SK-N-SH (cell line): ENCODE measurements at regions not wholly inside any gene's neighbourhood (a gene's known extent, or its start where the extent isn't known, plus 50 kb on each side); places are given as distances from the start of the nearest gene placed in this dataset.
A peak's percentile ranks its signal among the peaks of the same experiment; 100 is the strongest.

Experiments
- CTCF ChIA-PET: fragments of 300-600, 350-600 bp; formaldehyde crosslinking; extraction: SDS; loops from one replicate; lab custom pipeline; 2021; lab: Yijun Ruan, JAX
- POLR2A ChIA-PET: fragments of 350-600 bp; sonication (Branson Sonifier 250); formaldehyde crosslinking; extraction: SDS; loops from one replicate; lab custom pipeline; 2020; ENCODE audit warnings: antibody characterized with exemption, inconsistent platforms; lab: Yijun Ruan, JAX
- DNase-seq: peaks from one replicate; pipeline ENCODE4 v3.0.0; 2012
- H2AFZ ChIP-seq: fragments of 200-600 bp; sonication (generic); 2 replicates; pipeline ENCODE4 v1.8.1; 2016; ENCODE audit warnings: antibody characterized with exemption, mild to moderate bottlenecking, low read depth
- H3F3A ChIP-seq: fragments of 200-600 bp; sonication (generic); replicated peaks from 2 replicates; pipeline ENCODE3; 2016; ENCODE audit warnings: antibody characterized with exemption, mild to moderate bottlenecking; ENCODE audit not compliant: insufficient read depth
- H3K27ac ChIP-seq, 2 experiments: fragments of 200-500 bp in 1 of 2; fragments of 200-600 bp in 1 of 2; sonication (Bioruptor generic) in 1 of 2; sonication (generic), shearing (Covaris generic) in 1 of 2; 2 replicates each; pipeline versions ENCODE4 v1.5.1 to v1.6.1; 2014 to 2016; ENCODE audit warnings: low read depth in 2 of 2, inconsistent platforms in 1 of 2, low read length in 1 of 2, mild to moderate bottlenecking in 1 of 2, mixed read lengths in 1 of 2
- H3K27me3 ChIP-seq: fragments of 200-600 bp; sonication (generic), shearing (Covaris generic); 2 replicates; pipeline ENCODE4 v1.6.1; 2016; ENCODE audit warnings: mixed run types; ENCODE audit not compliant: insufficient read depth
- H3K36me3 ChIP-seq, 2 experiments: fragments of 200-500 bp in 1 of 2; fragments of 200-600 bp in 1 of 2; sonication (Bioruptor generic) in 1 of 2; sonication (generic) in 1 of 2; replicated peaks in 1 of 2; 2 replicates each; pipeline versions ENCODE3 to v1.5.1; 2014 to 2016; ENCODE audit warnings: low read length in 1 of 2, mild to moderate bottlenecking in 1 of 2; ENCODE audit not compliant: insufficient read depth in 2 of 2, control insufficient read depth in 1 of 2
- H3K4me1 ChIP-seq, 2 experiments: fragments of 200-500 bp in 1 of 2; fragments of 200-600 bp in 1 of 2; sonication (Bioruptor generic) in 1 of 2; sonication (generic), shearing (Covaris generic) in 1 of 2; 2 replicates each; pipeline versions ENCODE4 v1.5.1 to v1.6.1; 2014 to 2016; ENCODE audit warnings: low read depth in 1 of 2, low read length in 1 of 2, mixed run types in 1 of 2; ENCODE audit not compliant: insufficient read depth in 2 of 2, control insufficient read depth in 1 of 2
- H3K4me2 ChIP-seq: fragments of 200-600 bp; sonication (generic), shearing (Covaris generic); 2 replicates; pipeline ENCODE4 v1.6.1; 2017; ENCODE audit warnings: mixed run types
- H3K4me3 ChIP-seq, 2 experiments: fragments of 200-500 bp in 1 of 2; fragments of 200-600 bp in 1 of 2; sonication (Bioruptor generic) in 1 of 2; sonication (generic), shearing (Covaris generic) in 1 of 2; 2 replicates each; pipeline versions ENCODE4 v1.5.1 to v1.8.1; 2014 to 2016; ENCODE audit warnings: low read depth in 2 of 2, inconsistent platforms in 1 of 2, low read length in 1 of 2, mild to moderate bottlenecking in 1 of 2, mixed read lengths in 1 of 2, moderate library complexity in 1 of 2
- H3K79me2 ChIP-seq: fragments of 200-600 bp; sonication (generic); 2 replicates; pipeline ENCODE4 v1.8.1; 2017; ENCODE audit warnings: mild to moderate bottlenecking; ENCODE audit not compliant: insufficient read depth
- H3K9ac ChIP-seq: fragments of 200-600 bp; sonication (generic); 2 replicates; pipeline ENCODE4 v1.6.1; 2017; ENCODE audit warnings: mixed run types
- H3K9me2 ChIP-seq: fragments of 200-600 bp; sonication (generic); 2 replicates; pipeline ENCODE4 v1.6.1; 2017; ENCODE audit warnings: mixed run types
- H3K9me3 ChIP-seq: fragments of 200-600 bp; sonication (generic); 2 replicates; pipeline ENCODE4 v1.6.1; 2017; ENCODE audit warnings: mixed run types, mild to moderate bottlenecking, moderate library complexity
- H4K20me1 ChIP-seq: fragments of 200-600 bp; sonication (generic); 2 replicates; pipeline ENCODE4 v1.6.1; 2017; ENCODE audit warnings: mild to moderate bottlenecking, mixed run types; ENCODE audit not compliant: insufficient read depth
- CHD2 ChIP-seq: fragments of 150-350 bp; IDR thresholded peaks from 2 replicates; pipeline ENCODE4 v1.6.1; 2018; ENCODE audit warnings: low read length; ENCODE audit not compliant: partially characterized antibody
- FOSL2 ChIP-seq: IDR thresholded peaks from 2 replicates; pipeline ENCODE4 v1.4.0; 2012; ENCODE audit warnings: low read depth, mild to moderate bottlenecking, moderate library complexity, borderline replicate concordance
- IRF3 ChIP-seq: fragments of 150-350 bp; IDR thresholded peaks from 2 replicates; pipeline ENCODE4 v1.6.1; 2016; ENCODE audit warnings: mild to moderate bottlenecking, low read depth, low read length
- NRF1 ChIP-seq: IDR thresholded peaks from 2 replicates; pipeline ENCODE4 v1.6.1; 2012; ENCODE audit warnings: low read depth, mild to moderate bottlenecking, low read length
- PBX3 ChIP-seq: IDR thresholded peaks from 2 replicates; pipeline ENCODE4; 2012
- RXRA ChIP-seq: IDR thresholded peaks from 2 replicates; pipeline ENCODE4 v1.4.0; 2012; ENCODE audit warnings: low read depth, mild to moderate bottlenecking, borderline replicate concordance
- USF1 ChIP-seq: IDR thresholded peaks from 2 replicates; pipeline ENCODE4 v1.4.0; 2012; ENCODE audit warnings: low read depth, borderline replicate concordance
- YY1 ChIP-seq: IDR thresholded peaks from 2 replicates; pipeline ENCODE4 v1.4.0; 2012; ENCODE audit warnings: low read depth, mild to moderate bottlenecking
- WGBS: methylation state at CpG from one replicate; pipeline ENCODE4 v1.1.6; 2017; ENCODE audit warnings: low lambda C conversion rate; 5-methylcytosine and 5-hydroxymethylcytosine counted together
- TF ChIP-seq, protein P1 (sequence below): fragments of 200-600 bp; sonication (generic); IDR thresholded peaks from 2 replicates; pipeline ENCODE4 v1.6.1; 2017; ENCODE audit warnings: antibody characterized with exemption, mild to moderate bottlenecking, moderate library complexity
- TF ChIP-seq, protein P2 (sequence below): fragments of 150-350 bp; IDR thresholded peaks from 2 replicates; pipeline ENCODE4 v1.6.1; 2017; ENCODE audit warnings: antibody characterized with exemption, low read length, low read depth, borderline replicate concordance
- TF ChIP-seq, protein P3 (sequence below): IDR thresholded peaks from 2 replicates; pipeline ENCODE4 v1.4.0; 2012; ENCODE audit warnings: low read depth

DNA sequence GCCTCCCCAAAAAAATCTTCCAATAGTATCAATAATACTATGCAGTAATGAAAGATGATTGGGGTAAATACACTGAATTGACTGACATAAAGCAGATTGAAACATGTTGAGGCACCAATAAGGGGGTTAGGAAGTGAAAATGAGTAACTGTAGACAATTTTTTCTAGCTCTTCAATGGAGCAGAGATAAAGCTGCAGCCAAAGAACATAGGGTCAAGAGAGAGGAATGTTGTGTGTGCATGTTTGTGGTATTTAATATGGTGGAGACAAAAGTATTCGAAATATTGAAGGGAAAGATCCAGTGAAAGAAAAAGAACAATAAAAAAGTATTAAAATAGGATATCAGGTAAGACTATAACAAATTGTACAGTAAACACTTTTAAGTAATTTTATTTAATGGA lies 450.0 kb upstream of the CCDC179 start (continued):
- TF ChIP-seq, protein P1, sequence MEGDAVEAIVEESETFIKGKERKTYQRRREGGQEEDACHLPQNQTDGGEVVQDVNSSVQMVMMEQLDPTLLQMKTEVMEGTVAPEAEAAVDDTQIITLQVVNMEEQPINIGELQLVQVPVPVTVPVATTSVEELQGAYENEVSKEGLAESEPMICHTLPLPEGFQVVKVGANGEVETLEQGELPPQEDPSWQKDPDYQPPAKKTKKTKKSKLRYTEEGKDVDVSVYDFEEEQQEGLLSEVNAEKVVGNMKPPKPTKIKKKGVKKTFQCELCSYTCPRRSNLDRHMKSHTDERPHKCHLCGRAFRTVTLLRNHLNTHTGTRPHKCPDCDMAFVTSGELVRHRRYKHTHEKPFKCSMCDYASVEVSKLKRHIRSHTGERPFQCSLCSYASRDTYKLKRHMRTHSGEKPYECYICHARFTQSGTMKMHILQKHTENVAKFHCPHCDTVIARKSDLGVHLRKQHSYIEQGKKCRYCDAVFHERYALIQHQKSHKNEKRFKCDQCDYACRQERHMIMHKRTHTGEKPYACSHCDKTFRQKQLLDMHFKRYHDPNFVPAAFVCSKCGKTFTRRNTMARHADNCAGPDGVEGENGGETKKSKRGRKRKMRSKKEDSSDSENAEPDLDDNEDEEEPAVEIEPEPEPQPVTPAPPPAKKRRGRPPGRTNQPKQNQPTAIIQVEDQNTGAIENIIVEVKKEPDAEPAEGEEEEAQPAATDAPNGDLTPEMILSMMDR, result no peak
- TF ChIP-seq USF1 (no peak), NRF1 (no peak), CHD2 (no peak), YY1 (no peak), FOSL2 (no peak)

DNA sequence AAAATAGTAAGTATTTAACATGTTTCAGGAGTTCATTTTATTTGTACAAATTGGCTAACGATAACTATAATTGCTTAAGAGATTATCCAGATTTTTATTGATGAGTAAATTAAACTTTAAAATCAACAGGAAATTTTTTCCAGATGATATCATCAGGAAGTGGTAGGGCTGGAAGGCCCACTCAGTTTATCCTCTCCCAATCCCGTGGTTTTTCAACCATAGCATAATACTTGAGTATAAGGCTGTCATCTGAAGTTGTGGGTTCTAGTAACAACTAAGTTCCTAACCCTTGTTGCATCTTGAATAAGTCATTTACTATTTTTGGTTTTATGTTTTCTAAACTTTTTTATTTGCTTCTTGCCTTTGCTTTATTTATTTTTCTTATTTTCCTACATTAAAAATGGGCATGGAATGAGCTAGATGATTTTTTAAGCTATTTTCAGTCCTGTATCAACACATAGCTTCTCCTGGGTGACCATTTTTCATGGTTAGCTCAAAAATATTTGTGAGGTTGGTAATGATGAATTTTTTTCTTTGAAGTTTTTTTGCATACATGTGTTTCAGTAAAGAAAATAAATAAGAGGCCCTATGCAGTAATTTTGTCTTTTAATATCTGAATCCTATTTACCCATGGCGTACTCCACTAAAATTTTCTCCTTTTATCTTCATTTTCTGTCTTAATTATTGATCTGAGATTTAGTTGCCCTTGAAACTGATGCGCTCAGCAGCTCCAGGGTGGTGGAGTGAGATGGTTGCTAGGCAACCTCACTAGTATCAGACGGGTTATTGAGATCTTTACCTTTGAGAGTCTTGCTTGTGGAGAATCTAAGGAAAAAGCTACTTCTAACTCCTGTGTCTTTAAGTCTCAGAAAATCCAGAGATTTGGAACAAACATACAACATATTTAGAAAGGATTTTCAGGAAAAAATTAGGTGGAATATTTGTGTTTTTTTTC lies 452.0 kb upstream of the CCDC179 start:
- Histone ChIP-seq H2AFZ (no peak overlapping the region; the same call in 1 of the 2 replicates), H3K9ac (no peak overlapping the region), H3K4me1 (no peaks in the 10 kb centered on the region; a peak in 1 of 4 replicates), H3F3A (no peaks in the 10 kb centered on the region), H3K9me2 (no peaks in the 10 kb centered on the region), H3K36me3 (no peaks in the 10 kb centered on the region), H3K79me2 (no peaks in the 10 kb centered on the region), H3K9me3 (no peaks in the 10 kb centered on the region), H3K27me3 (no peaks in the 10 kb centered on the region), H3K4me2 (no peak overlapping the region), H4K20me1 (no peaks in the 10 kb centered on the region), H3K27ac (no peak overlapping the region), H3K4me3 (no peak overlapping the region)
- POLR2A ChIA-PET, result no interaction called here
- DNase-seq, result peak; percentile 10
- 51% methylated on average over 5 of the region's 5 CpGs for WGBS
- CTCF ChIA-PET, result no interaction called here
- no peak for TF ChIP-seq RXRA
- TF ChIP-seq PBX3, result no peak
- TF ChIP-seq, protein P2, sequence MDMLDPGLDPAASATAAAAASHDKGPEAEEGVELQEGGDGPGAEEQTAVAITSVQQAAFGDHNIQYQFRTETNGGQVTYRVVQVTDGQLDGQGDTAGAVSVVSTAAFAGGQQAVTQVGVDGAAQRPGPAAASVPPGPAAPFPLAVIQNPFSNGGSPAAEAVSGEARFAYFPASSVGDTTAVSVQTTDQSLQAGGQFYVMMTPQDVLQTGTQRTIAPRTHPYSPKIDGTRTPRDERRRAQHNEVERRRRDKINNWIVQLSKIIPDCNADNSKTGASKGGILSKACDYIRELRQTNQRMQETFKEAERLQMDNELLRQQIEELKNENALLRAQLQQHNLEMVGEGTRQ, result no peak
- no peak for TF ChIP-seq YY1
- TF ChIP-seq, protein P3, sequence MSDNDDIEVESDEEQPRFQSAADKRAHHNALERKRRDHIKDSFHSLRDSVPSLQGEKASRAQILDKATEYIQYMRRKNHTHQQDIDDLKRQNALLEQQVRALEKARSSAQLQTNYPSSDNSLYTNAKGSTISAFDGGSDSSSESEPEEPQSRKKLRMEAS, result no peak
- TF ChIP-seq FOSL2, result peak; percentile 19; the same call in 1 of the 2 replicates
- no peak for TF ChIP-seq IRF3
- no peak for TF ChIP-seq USF1
